CD4-positive, alpha-beta T cell (primary cell): ENCODE measurements at regions not wholly inside any gene's neighbourhood (a gene's known extent, or its start where the extent isn't known, plus 50 kb on each side); places are given as distances from the start of the nearest gene placed in this dataset.

ENCODE experiments used
- ATAC-seq: fragments of 200-7000 bp; cut with Tn5 transposase; one replicate; pipeline ENCODE4 v1.10.0; 2022; ENCODE audit warnings: mild to moderate bottlenecking; ENCODE audit not compliant: poor library complexity
- CTCF ChIA-PET: fragments of 350-600 bp; sonication (Branson Sonifier 250); formaldehyde crosslinking; loops from one replicate; lab custom pipeline; 2021; ENCODE audit warnings: antibody characterized with exemption, inconsistent platforms; lab: Charles Lee
- POLR2A ChIA-PET: fragments of 350-600 bp; sonication (Branson Sonifier 250); formaldehyde crosslinking; loops from one replicate; lab custom pipeline; 2021; ENCODE audit warnings: antibody characterized with exemption, inconsistent platforms; lab: Charles Lee
- DNase-seq, 14 experiments: peaks; one replicate each; pipeline ENCODE4 v3.0.0-alpha.2; 2013 to 2020; ENCODE audit warnings: mixed read lengths in 2 of 14
- H3K27ac ChIP-seq, 2 donors: one replicate each; pipeline versions ENCODE4 v1.5.1 to v1.7.0; 2013; ENCODE audit warnings: low read length in 2 of 2, low read depth in 1 of 2, mild to moderate bottlenecking in 1 of 2
- H3K27me3 ChIP-seq, 2 experiments: 1 replicate in 1 of 2; 2 replicates in 1 of 2; pipeline versions ENCODE4 v1.6.1 to v1.7.0; 2013; ENCODE audit warnings: low read length in 2 of 2, control low read depth in 1 of 2, mild to moderate bottlenecking in 1 of 2, moderate library complexity in 1 of 2; ENCODE audit not compliant: insufficient read depth in 2 of 2, control insufficient read depth in 1 of 2
- H3K36me3 ChIP-seq: one replicate; pipeline ENCODE4 v1.6.1; 2013; ENCODE audit warnings: low read length, control low read depth; ENCODE audit not compliant: insufficient read depth
- H3K4me1 ChIP-seq: one replicate; pipeline ENCODE4 v1.6.1; 2013; ENCODE audit warnings: low read length, control low read depth; ENCODE audit not compliant: insufficient read depth
- H3K4me3 ChIP-seq: one replicate; pipeline ENCODE4 v1.5.1; 2013; ENCODE audit warnings: mild to moderate bottlenecking, low read length, moderate library complexity
- H3K9me3 ChIP-seq, 2 experiments: 1 replicate in 1 of 2; 2 replicates in 1 of 2; pipeline versions ENCODE4 v1.6.1 to v1.7.0; 2013; ENCODE audit warnings: low read length in 2 of 2, mild to moderate bottlenecking in 2 of 2, control low read depth in 1 of 2, moderate library complexity in 1 of 2; ENCODE audit not compliant: control insufficient read depth in 1 of 2, insufficient read depth in 1 of 2
- H3K27ac Mint-ChIP-seq: one replicate; pipeline ENCODE4 v1.8.0; 2020; ENCODE audit warnings: mixed read lengths
- H3K27me3 Mint-ChIP-seq: one replicate; pipeline ENCODE4 v1.8.0; 2021; ENCODE audit warnings: mixed read lengths
- H3K36me3 Mint-ChIP-seq: one replicate; pipeline ENCODE4 v1.8.0; 2021; ENCODE audit warnings: low read depth, mixed read lengths
- H3K4me1 Mint-ChIP-seq: one replicate; pipeline ENCODE4 v1.8.0; 2021; ENCODE audit warnings: low read depth, mixed read lengths
- H3K4me3 Mint-ChIP-seq: one replicate; pipeline ENCODE4 v1.8.0; 2020; ENCODE audit warnings: mild to moderate bottlenecking, mixed read lengths
- H3K9me3 Mint-ChIP-seq: one replicate; pipeline ENCODE4 v1.8.0; 2020; ENCODE audit warnings: mixed read lengths
- CTCF ChIP-seq: fragments of 200-600 bp; IDR thresholded peaks from one replicate; pipeline ENCODE4 v1.8.0; 2022; ENCODE audit warnings: antibody characterized with exemption, mild to moderate bottlenecking
- intact Hi-C, 2 experiments: fragments of 100-400 bp; cut with DNase I in 1 of 2; cut with micrococcal nuclease in 1 of 2; formaldehyde crosslinking; loops; one replicate each; pipeline versions ENCODE4 v1.15.1 to v1.9.0; 2023 to 2025; cut with DNase I, micrococcal nuclease

GRCh38 chr6:1052262-1052661 lies 259.6 kb upstream of the FOXQ1 start:
- Histone ChIP-seq H3K36me3 (no peaks in the 10 kb centered on the region), H3K4me3 (no peak overlapping the region), H3K9me3 (no peaks in the 10 kb centered on the region), H3K27ac (no peak overlapping the region), H3K27me3 (peaks cover 0 to 6% of the 10 kb centered on the region in 2 experiments), H3K4me1 (no peaks in the 10 kb centered on the region)
- ChIA-PET CTCF (no interaction called here), POLR2A (no interaction called here)
- Mint-ChIP-seq H3K4me1 (no peaks in the 10 kb centered on the region), H3K27ac (no peak overlapping the region), H3K9me3 (no peaks in the 10 kb centered on the region), H3K4me3 (no peak overlapping the region), H3K27me3 (peaks cover 42% of the 10 kb centered on the region), H3K36me3 (no peaks in the 10 kb centered on the region)
- ATAC-seq: no peak
- no peak for TF ChIP-seq CTCF
- intact Hi-C loops: loop anchor here in 1 of 2 experiments (1.0 kb wide), 1 partner anchor 9 kb away; no protein-coding TSS in a partner anchor
- DNase-seq: no peak

GRCh38 chr6:1049900-1050299 lies 262.0 kb upstream of the FOXQ1 start:
- H3K27me3 ChIP-seq: peaks cover 7 to 9% of the 10 kb centered on the region in 2 experiments
- no peak for TF ChIP-seq CTCF
- no peak for DNase-seq
- peaks cover 0 to 3% of the 10 kb centered on the region in 2 experiments for H3K9me3 ChIP-seq
- Mint-ChIP-seq H3K36me3 (no peaks in the 10 kb centered on the region), H3K4me3 (no peak overlapping the region), H3K27me3 (peaks cover 58% of the 10 kb centered on the region), H3K4me1 (no peaks in the 10 kb centered on the region), H3K9me3 (no peaks in the 10 kb centered on the region), H3K27ac (no peak overlapping the region)
- H3K4me3 ChIP-seq: no peak overlapping the region
- no peaks in the 10 kb centered on the region for H3K4me1 ChIP-seq
- intact Hi-C loops: no loop called here
- ChIA-PET CTCF (no interaction called here), POLR2A (no interaction called here)
- no peak for ATAC-seq
- no peaks in the 10 kb centered on the region for H3K36me3 ChIP-seq
- no peak overlapping the region for H3K27ac ChIP-seq

GRCh38 chr6:1049170-1049569 lies 262.7 kb upstream of the FOXQ1 start:
- Mint-ChIP-seq H3K36me3 (no peaks in the 10 kb centered on the region), H3K27me3 (peaks cover 66% of the 10 kb centered on the region), H3K4me3 (no peak overlapping the region), H3K27ac (no peak overlapping the region), H3K4me1 (no peaks in the 10 kb centered on the region), H3K9me3 (no peaks in the 10 kb centered on the region)
- DNase-seq: no peak
- Histone ChIP-seq H3K4me1 (no peaks in the 10 kb centered on the region), H3K27me3 (peaks cover 7 to 9% of the 10 kb centered on the region in 2 experiments), H3K36me3 (no peaks in the 10 kb centered on the region), H3K27ac (no peak overlapping the region), H3K4me3 (no peak overlapping the region), H3K9me3 (peaks cover 0 to 3% of the 10 kb centered on the region in 2 experiments)
- intact Hi-C loops: no loop called here
- ChIA-PET POLR2A (no interaction called here), CTCF (no interaction called here)
- no peak for ATAC-seq
- TF ChIP-seq CTCF: no peak
